AG04449 (cell line): ENCODE measurements at regions not wholly inside any gene's neighbourhood (a gene's known extent, or its start where the extent isn't known, plus 50 kb on each side); places are given as distances from the start of the nearest gene placed in this dataset.
"Not testable (repeated sequence)": the region's sequence is repeated elsewhere in the genome, so short reads cannot be mapped to it uniquely, and the experiment has no call there.

Experiments used
- CTCF ChIA-PET: fragments of 350-600 bp; formaldehyde crosslinking; extraction: SDS; loops from one replicate; lab custom pipeline; 2021; ENCODE audit warnings: antibody characterized with exemption; lab: Yijun Ruan, JAX
- POLR2A ChIA-PET: fragments of 400-600, 350-600 bp; formaldehyde crosslinking; extraction: SDS; loops from one replicate; lab custom pipeline; 2020; ENCODE audit warnings: antibody characterized with exemption, inconsistent platforms; lab: Yijun Ruan, JAX
- DNase-seq: peaks from one replicate; pipeline ENCODE4 v3.0.0-alpha.2; 2010; ENCODE audit warnings: low read depth, low spot score
- H3K4me3 ChIP-seq: 2 replicates; pipeline ENCODE4 v1.5.1; 2011; ENCODE audit warnings: low read depth, mild to moderate bottlenecking, control low read depth, low read length
- CTCF ChIP-seq: IDR thresholded peaks from one replicate; pipeline ENCODE4 v1.5.1; 2011; ENCODE audit warnings: mild to moderate bottlenecking, moderate library complexity, low read length, control low read depth, inconsistent platforms; ENCODE audit not compliant: insufficient read depth; ENCODE audit errors: missing control alignments

GRCh38 chr2:122570641-122571040 lies 815.2 kb downstream of the TSN start:
- no peak for TF ChIP-seq CTCF
- ChIA-PET CTCF (no interaction called here), POLR2A (no interaction called here)
- no peak overlapping the region for H3K4me3 ChIP-seq
- DNase-seq: no peak

- DNase-seq, POLR2A ChIA-PET, H3K4me3 ChIP-seq, CTCF ChIA-PET: not testable (repeated sequence)
These were observed 816.0 kb downstream of the TSN start for GRCh38 chr2:122571471-122571870.

GRCh38 chr2:122575076-122575475 lies 819.6 kb downstream of the TSN start:
- TF ChIP-seq CTCF: no peak
- H3K4me3 ChIP-seq: no peak overlapping the region
- POLR2A ChIA-PET: no interaction called here
- CTCF ChIA-PET: no interaction called here
- no peak for DNase-seq

GRCh38 chr2:122583159-122583917 lies 827.9 kb downstream of the TSN start:
- ChIA-PET CTCF (no interaction called here), POLR2A (no interaction called here)
- no peak for DNase-seq
- no peak for TF ChIP-seq CTCF
- H3K4me3 ChIP-seq: no peak overlapping the region

GRCh38 chr2:122590524-122590923 lies 835.1 kb downstream of the TSN start:
- ChIA-PET POLR2A (no interaction called here), CTCF (no interaction called here)

GRCh38 chr2:122595065-122595464 lies 839.6 kb downstream of the TSN start:
- ChIA-PET CTCF (no interaction called here), POLR2A (no interaction called here)
- no peak for DNase-seq
- TF ChIP-seq CTCF: no peak
- H3K4me3 ChIP-seq: no peak overlapping the region

More at GRCh38 chr2:122590524-122590923, 835.1 kb downstream of the TSN start:
- H3K4me3 ChIP-seq: no peak overlapping the region
- TF ChIP-seq CTCF: no peak
- DNase-seq: no peak

GRCh38 chr2:122596598-122596997 lies 841.1 kb downstream of the TSN start:
- ChIA-PET POLR2A (no interaction called here), CTCF (no interaction called here)
- TF ChIP-seq CTCF: no peak
- DNase-seq: no peak
- no peak overlapping the region for H3K4me3 ChIP-seq
